ENCODE measurements at regions not wholly inside any gene's neighbourhood (a gene's known extent, or its start where the extent isn't known, plus 50 kb on each side); places are given as distances from the start of the nearest gene placed in this dataset.
"Not testable (repeated sequence)": the region's sequence is repeated elsewhere in the genome, so short reads cannot be mapped to it uniquely, and the experiment has no call there.

DNA sequence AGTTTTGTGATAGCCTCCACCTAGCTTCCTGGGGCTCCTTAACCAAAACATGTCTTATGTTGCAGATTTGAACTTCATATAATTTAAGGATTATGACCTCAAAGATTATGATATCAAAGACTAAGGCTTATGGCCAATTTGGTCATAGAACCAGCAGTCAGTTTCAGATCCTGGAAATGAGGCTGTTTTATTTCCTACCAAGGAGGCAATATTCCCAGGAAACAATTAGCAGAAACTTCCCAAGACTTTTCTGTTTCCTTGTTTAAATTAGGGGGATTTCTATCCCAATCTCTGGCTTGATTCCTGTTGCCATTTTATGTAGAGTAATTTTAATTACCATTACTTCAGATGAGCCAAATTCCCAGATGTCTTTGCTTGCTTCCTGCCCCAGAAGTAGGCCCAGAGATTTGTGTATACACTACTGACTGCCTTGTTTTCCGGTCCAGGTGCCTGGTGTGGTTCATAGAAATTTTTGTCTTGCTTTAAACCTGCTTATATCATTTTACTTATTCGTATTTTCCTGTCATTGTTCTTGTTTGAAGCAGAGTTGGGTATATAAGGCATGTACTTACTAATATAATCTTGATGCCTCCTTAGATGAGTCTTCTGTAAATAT, 119.2 kb upstream of the TMEM170B start:
- Histone ChIP-seq H3K27ac (ENCODE audit: low read length) (no peak overlapping the region), H3K27me3 (ENCODE audit: control insufficient read depth in 1 of 2, insufficient read depth in 2 of 2, low read length in 2 of 2) (no peaks in the 10 kb centered on the region), H3K4me1 (ENCODE audit: control insufficient read depth, insufficient read depth, low read length) (no peaks in the 10 kb centered on the region), H3K4me3 (ENCODE audit: low read length in 2 of 2) (no peak overlapping the region), H3K9me3 (ENCODE audit: control insufficient read depth in 2 of 2, low read length in 2 of 2) (no peaks in the 10 kb centered on the region), H3K36me3 (ENCODE audit: control insufficient read depth in 2 of 2, insufficient read depth in 2 of 2, low read length in 2 of 2) (no peaks in the 10 kb centered on the region), H3K9ac (ENCODE audit: low read length in 2 of 2) (no peak overlapping the region)

DNA sequence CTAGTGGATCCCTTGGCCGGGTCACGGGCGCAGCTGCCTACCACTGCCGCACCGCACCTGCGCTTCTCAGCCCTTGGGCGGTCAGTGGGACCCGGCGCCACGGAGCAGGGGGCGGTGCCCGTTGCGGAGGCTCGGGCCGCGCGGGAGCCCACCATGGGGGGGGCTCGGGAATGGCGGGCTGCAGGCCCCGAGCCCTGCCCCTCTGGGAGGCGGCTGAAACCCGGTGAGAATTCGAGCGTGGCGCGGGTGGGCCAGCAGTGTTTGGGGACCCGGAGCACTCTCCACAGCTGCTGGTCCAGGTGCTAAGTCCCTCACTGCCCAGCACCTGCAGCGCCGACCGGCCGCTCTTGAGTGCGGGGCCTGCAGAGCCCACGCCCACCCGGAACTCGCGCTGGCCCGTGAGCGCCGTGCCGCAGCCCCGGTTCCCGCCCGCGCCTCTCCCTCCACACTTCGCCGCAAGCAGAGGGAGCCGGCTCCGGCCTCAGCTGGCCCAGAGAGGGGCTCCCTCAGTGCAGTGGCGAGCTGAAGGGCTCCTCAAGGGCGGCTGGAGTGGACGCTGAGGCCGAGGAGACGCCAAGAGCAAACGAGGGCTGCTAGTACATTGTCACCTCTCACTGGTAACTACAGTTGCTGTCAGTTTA, 120.5 kb upstream of the TMEM170B start:
- Histone ChIP-seq H3K9me3 (ENCODE audit: control insufficient read depth in 2 of 2, low read length in 2 of 2) (no peaks in the 10 kb centered on the region), H3K27me3 (ENCODE audit: control insufficient read depth in 1 of 2, insufficient read depth in 2 of 2, low read length in 2 of 2) (no peaks in the 10 kb centered on the region), H3K9ac (ENCODE audit: low read length in 2 of 2) (no peak overlapping the region), H3K4me1 (ENCODE audit: control insufficient read depth, insufficient read depth, low read length) (no peaks in the 10 kb centered on the region), H3K4me3 (ENCODE audit: low read length in 2 of 2) (no peak overlapping the region), H3K36me3 (ENCODE audit: control insufficient read depth in 2 of 2, insufficient read depth in 2 of 2, low read length in 2 of 2) (no peaks in the 10 kb centered on the region), H3K27ac (ENCODE audit: low read length) (no peak overlapping the region)

DNA sequence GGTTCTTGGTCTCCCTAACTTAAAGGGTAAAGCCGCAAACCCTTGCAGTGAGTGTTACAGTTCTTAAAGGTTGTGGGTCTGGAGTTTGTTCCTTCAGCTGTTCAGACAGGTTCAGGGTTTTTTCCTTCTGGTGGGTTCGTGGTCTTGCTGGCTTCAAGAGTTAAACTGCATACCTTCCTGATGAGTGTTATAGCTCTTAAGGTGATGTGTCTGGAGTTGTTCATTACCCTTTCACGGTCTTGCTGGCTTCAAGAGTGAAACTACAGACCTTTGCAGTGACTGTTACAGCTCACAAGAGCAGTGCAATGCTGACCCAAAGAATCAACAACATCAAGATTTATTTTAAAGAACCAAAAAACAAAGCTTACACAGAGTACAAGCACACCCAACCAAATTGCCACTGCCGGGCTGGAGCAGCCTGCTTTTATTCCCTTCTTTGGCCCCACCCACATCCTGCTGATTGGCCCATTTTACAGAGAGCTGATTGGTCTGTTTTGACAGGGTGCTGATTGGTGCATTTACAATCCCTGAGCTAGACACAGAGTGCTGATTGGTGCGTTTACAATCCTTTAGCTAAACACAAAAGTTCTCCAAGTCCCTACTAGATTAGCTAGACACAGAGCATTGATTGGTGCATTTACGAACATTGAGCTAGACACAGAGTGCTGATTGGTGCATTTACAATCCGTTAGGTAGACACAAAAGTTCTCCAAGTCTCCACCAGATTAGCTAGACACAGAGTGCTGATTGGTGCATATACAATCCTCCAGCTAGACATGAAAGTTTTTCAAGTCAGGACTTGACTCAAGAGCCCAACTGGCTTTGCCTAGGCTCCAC, 121.2 kb upstream of the TMEM170B start:
- H3K27me3 ChIP-seq (ENCODE audit: control insufficient read depth in 1 of 2, insufficient read depth in 2 of 2, low read length in 2 of 2); H3K9ac ChIP-seq (ENCODE audit: low read length in 2 of 2); H3K27ac ChIP-seq (ENCODE audit: low read length); H3K36me3 ChIP-seq (ENCODE audit: control insufficient read depth in 2 of 2, insufficient read depth in 2 of 2, low read length in 2 of 2); H3K4me3 ChIP-seq (ENCODE audit: low read length in 2 of 2); H3K4me1 ChIP-seq (ENCODE audit: control insufficient read depth, insufficient read depth, low read length); H3K9me3 ChIP-seq (ENCODE audit: control insufficient read depth in 2 of 2, low read length in 2 of 2): not testable (repeated sequence)

DNA sequence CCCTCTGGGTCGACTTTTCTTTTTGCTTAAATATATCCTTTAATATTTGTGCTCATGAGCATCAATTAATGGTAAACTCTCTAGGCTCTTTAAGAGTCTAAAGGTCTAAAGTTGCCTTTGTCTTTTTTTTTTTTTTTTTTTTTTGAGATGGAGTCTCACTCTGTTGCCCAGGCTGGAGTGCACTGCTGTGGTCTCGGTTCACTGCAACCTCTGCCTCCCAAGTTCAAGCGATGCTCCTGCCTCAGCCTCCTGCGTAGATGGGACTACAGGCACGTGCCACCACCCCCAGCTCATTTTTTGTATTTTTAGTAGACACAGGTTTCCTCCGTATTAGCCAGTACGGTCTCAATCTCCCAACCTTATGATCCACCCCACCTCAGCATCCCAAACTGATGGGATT, 122.0 kb upstream of the TMEM170B start:
- no peaks in the 10 kb centered on the region for H3K9me3 ChIP-seq (ENCODE audit: control insufficient read depth in 2 of 2, low read length in 2 of 2)
- H3K4me1 ChIP-seq (ENCODE audit: control insufficient read depth, insufficient read depth, low read length): no peaks in the 10 kb centered on the region
- H3K36me3 ChIP-seq (ENCODE audit: control insufficient read depth in 2 of 2, insufficient read depth in 2 of 2, low read length in 2 of 2): no peaks in the 10 kb centered on the region
- no peak overlapping the region for H3K4me3 ChIP-seq (ENCODE audit: low read length in 2 of 2)
- H3K27ac ChIP-seq (ENCODE audit: low read length): no peak overlapping the region
- H3K27me3 ChIP-seq (ENCODE audit: control insufficient read depth in 1 of 2, insufficient read depth in 2 of 2, low read length in 2 of 2): no peaks in the 10 kb centered on the region
- no peak overlapping the region for H3K9ac ChIP-seq (ENCODE audit: low read length in 2 of 2)

DNA sequence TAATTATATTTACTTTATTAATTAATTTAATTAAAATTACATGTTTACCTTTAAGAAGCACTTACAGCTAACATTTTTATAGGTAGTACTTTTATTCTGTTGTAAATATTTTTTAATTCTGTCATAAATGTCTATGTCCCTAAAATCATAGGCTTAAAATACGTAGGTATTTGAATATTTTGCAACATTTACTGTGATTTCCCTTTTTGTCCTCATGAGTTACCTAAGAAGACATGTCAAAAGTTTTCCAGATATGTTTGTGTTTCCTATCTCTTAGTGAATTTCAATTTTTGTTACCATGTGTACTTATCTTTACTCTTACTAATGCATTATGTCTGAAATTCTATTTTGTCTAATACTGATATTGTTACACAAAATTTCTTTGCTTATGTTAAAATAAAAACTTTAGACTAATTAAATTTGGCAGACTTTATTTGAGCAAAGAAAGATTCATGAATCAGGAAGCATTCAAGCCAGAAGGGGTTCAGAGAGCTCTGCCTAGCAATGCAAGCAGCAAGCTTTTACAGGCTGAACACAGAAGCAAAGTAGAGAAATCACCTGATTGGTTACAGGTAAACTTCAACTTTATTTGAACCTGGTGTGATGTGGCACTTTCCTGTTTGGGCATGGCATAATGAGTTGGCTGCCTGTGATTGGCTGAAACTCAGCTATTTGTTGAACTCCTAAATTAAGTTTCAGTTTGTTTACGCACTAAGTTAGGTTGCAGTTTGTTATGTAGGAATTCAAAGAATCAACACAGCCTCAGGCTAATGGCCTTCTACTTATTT, 123.2 kb upstream of the TMEM170B start:
- Histone ChIP-seq H3K36me3 (ENCODE audit: control insufficient read depth in 2 of 2, insufficient read depth in 2 of 2, low read length in 2 of 2) (no peaks in the 10 kb centered on the region), H3K9ac (ENCODE audit: low read length in 2 of 2) (no peak overlapping the region), H3K4me1 (ENCODE audit: control insufficient read depth, insufficient read depth, low read length) (no peaks in the 10 kb centered on the region), H3K27me3 (ENCODE audit: control insufficient read depth in 1 of 2, insufficient read depth in 2 of 2, low read length in 2 of 2) (no peaks in the 10 kb centered on the region), H3K9me3 (ENCODE audit: control insufficient read depth in 2 of 2, low read length in 2 of 2) (no peaks in the 10 kb centered on the region), H3K4me3 (ENCODE audit: low read length in 2 of 2) (no peak overlapping the region), H3K27ac (ENCODE audit: low read length) (no peak overlapping the region)

DNA sequence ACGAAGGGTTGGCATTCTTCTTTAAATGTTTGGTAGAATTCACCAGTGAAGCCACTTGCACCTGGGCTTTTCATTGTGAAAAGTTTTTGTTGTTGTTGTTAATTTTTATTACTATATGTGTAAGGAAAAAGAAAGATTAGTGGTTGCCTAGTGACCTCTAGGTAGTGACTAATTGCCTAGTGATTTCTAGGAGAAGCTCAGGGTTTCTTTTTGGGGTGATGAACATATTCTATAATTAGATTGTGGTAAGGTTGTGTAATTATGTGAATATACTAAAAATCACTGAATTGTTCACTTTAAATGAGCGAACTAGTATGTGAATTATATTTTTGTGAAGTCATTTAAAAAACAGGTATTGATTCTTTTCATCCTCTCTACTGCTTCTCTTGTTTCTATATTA, 123.8 kb upstream of the TMEM170B start:
- Histone ChIP-seq H3K36me3 (ENCODE audit: control insufficient read depth in 2 of 2, insufficient read depth in 2 of 2, low read length in 2 of 2) (no peaks in the 10 kb centered on the region), H3K27ac (ENCODE audit: low read length) (no peak overlapping the region), H3K4me1 (ENCODE audit: control insufficient read depth, insufficient read depth, low read length) (no peaks in the 10 kb centered on the region), H3K9ac (ENCODE audit: low read length in 2 of 2) (no peak overlapping the region), H3K4me3 (ENCODE audit: low read length in 2 of 2) (no peak overlapping the region), H3K9me3 (ENCODE audit: control insufficient read depth in 2 of 2, low read length in 2 of 2) (no peaks in the 10 kb centered on the region), H3K27me3 (ENCODE audit: control insufficient read depth in 1 of 2, insufficient read depth in 2 of 2, low read length in 2 of 2) (no peaks in the 10 kb centered on the region)

DNA sequence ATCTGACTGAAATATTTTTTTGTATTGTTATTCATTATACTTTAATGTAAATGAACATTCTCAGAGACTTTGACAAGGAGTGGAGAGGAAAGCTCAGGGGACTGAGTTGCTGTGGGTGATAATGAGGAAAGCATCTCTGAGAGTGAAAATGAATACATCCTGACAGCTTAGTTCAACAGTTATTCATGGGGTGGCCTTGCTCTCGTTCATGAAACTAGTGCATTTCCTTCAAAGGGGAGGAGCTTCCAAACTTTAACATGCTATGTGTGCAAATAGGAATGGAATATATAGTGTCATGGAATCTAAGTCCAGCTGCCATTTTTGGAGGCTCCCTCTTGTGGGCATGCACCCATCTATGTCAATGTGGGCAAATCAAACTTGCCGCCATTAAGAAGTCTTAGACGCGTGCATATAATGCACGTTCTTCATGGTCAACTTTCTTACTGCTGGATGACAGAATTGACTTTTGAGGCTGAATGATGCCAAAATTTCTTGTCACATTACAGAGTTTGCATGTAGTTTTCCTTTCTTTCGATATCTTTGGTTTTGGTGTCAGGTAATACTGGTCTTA, 124.3 kb upstream of the TMEM170B start:
- Histone ChIP-seq H3K27me3 (ENCODE audit: control insufficient read depth in 1 of 2, insufficient read depth in 2 of 2, low read length in 2 of 2) (no peaks in the 10 kb centered on the region), H3K4me3 (ENCODE audit: low read length in 2 of 2) (no peak overlapping the region), H3K27ac (ENCODE audit: low read length) (no peak overlapping the region), H3K9me3 (ENCODE audit: control insufficient read depth in 2 of 2, low read length in 2 of 2) (no peaks in the 10 kb centered on the region), H3K9ac (ENCODE audit: low read length in 2 of 2) (no peak overlapping the region), H3K36me3 (ENCODE audit: control insufficient read depth in 2 of 2, insufficient read depth in 2 of 2, low read length in 2 of 2) (no peaks in the 10 kb centered on the region), H3K4me1 (ENCODE audit: control insufficient read depth, insufficient read depth, low read length) (no peaks in the 10 kb centered on the region)

DNA sequence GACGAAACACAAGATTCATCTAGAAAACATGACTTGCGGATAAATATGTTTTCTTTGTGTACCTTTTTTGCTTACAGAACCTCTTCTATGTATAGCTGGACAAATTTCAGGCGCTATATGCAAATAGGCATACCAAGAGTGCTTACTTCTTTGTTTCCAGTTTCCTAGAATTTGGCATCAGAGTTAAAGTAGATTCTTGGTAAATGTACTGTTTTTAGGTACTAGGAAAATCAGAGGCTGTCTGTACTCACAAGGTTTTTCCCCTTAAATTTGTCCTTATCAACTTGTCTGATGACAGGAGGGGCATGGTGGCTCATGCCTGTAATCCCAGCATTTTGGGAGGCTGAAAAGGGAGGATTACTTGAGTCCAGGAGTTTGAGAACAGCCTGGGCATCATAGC, 124.9 kb upstream of the TMEM170B start:
- H3K4me3 ChIP-seq (ENCODE audit: low read length in 2 of 2): no peak overlapping the region
- H3K4me1 ChIP-seq (ENCODE audit: control insufficient read depth, insufficient read depth, low read length): no peaks in the 10 kb centered on the region
- H3K36me3 ChIP-seq (ENCODE audit: control insufficient read depth in 2 of 2, insufficient read depth in 2 of 2, low read length in 2 of 2): no peaks in the 10 kb centered on the region
- H3K9me3 ChIP-seq (ENCODE audit: control insufficient read depth in 2 of 2, low read length in 2 of 2): no peaks in the 10 kb centered on the region
- no peak overlapping the region for H3K9ac ChIP-seq (ENCODE audit: low read length in 2 of 2)
- H3K27ac ChIP-seq (ENCODE audit: low read length): no peak overlapping the region
- no peaks in the 10 kb centered on the region for H3K27me3 ChIP-seq (ENCODE audit: control insufficient read depth in 1 of 2, insufficient read depth in 2 of 2, low read length in 2 of 2)

DNA sequence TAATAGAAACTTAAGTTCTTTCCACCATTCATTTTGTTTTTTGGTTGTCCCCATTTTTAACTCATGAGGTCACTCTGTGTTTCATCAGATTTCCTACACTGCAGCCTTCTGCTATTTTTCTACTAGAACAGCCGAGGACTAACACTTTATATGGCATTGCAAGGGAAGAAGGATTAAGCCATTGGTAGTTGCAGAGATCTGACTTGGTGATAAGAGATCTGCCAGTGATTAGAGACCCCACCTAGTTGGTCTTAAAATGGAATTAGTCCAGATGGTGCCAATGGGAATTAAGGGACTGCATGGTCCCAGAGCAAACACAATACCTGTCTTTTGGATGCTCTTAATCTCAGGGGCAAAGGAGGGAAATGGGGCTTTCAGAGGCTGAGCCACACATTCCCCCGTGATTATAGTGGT, 125.5 kb upstream of the TMEM170B start:
- Histone ChIP-seq H3K4me1 (ENCODE audit: control insufficient read depth, insufficient read depth, low read length) (no peaks in the 10 kb centered on the region), H3K4me3 (ENCODE audit: low read length in 2 of 2) (no peak overlapping the region), H3K27me3 (ENCODE audit: control insufficient read depth in 1 of 2, insufficient read depth in 2 of 2, low read length in 2 of 2) (no peaks in the 10 kb centered on the region), H3K9me3 (ENCODE audit: control insufficient read depth in 2 of 2, low read length in 2 of 2) (no peaks in the 10 kb centered on the region), H3K9ac (ENCODE audit: low read length in 2 of 2) (no peak overlapping the region), H3K36me3 (ENCODE audit: control insufficient read depth in 2 of 2, insufficient read depth in 2 of 2, low read length in 2 of 2) (no peaks in the 10 kb centered on the region), H3K27ac (ENCODE audit: low read length) (no peak overlapping the region)

DNA sequence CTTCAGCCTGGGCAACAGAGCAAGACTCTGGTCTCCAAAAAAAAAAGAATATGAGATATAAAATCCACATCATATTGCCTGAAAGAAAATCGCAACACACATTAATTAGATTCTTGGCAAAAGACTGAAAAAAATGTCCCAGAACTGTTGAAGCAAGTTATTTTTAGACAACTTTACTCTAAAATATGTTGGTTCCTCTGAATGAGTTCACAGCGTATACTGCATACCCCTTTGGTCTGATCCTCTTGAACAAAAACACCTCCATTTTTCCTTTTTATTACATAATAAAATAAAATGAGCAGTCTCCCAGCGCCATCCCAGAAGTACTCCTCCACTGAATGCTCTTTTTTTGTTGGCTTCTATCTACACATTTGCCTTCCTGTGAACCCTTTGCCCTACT, 126.0 kb upstream of the TMEM170B start:
- Histone ChIP-seq H3K27ac (ENCODE audit: low read length) (no peak overlapping the region), H3K9me3 (ENCODE audit: control insufficient read depth in 2 of 2, low read length in 2 of 2) (no peaks in the 10 kb centered on the region), H3K9ac (ENCODE audit: low read length in 2 of 2) (no peak overlapping the region), H3K27me3 (ENCODE audit: control insufficient read depth in 1 of 2, insufficient read depth in 2 of 2, low read length in 2 of 2) (no peaks in the 10 kb centered on the region), H3K4me3 (ENCODE audit: low read length in 2 of 2) (no peak overlapping the region), H3K36me3 (ENCODE audit: control insufficient read depth in 2 of 2, insufficient read depth in 2 of 2, low read length in 2 of 2) (no peaks in the 10 kb centered on the region), H3K4me1 (ENCODE audit: control insufficient read depth, insufficient read depth, low read length) (no peaks in the 10 kb centered on the region)
